SK-N-SH (cell line): ENCODE measurements at regions not wholly inside any gene's neighbourhood (a gene's known extent, or its start where the extent isn't known, plus 50 kb on each side); places are given as distances from the start of the nearest gene placed in this dataset.

Experiments
- CTCF ChIA-PET: fragments of 300-600, 350-600 bp; formaldehyde crosslinking; extraction: SDS; loops from one replicate; lab custom pipeline; 2021; lab: Yijun Ruan, JAX
- POLR2A ChIA-PET: fragments of 350-600 bp; sonication (Branson Sonifier 250); formaldehyde crosslinking; extraction: SDS; loops from one replicate; lab custom pipeline; 2020; ENCODE audit warnings: antibody characterized with exemption, inconsistent platforms; lab: Yijun Ruan, JAX
- DNase-seq: peaks from one replicate; pipeline ENCODE4 v3.0.0; 2012
- H2AFZ ChIP-seq: fragments of 200-600 bp; sonication (generic); 2 replicates; pipeline ENCODE4 v1.8.1; 2016; ENCODE audit warnings: antibody characterized with exemption, mild to moderate bottlenecking, low read depth
- H3F3A ChIP-seq: fragments of 200-600 bp; sonication (generic); replicated peaks from 2 replicates; pipeline ENCODE3; 2016; ENCODE audit warnings: antibody characterized with exemption, mild to moderate bottlenecking; ENCODE audit not compliant: insufficient read depth
- H3K27ac ChIP-seq, 2 experiments: fragments of 200-500 bp in 1 of 2; fragments of 200-600 bp in 1 of 2; sonication (Bioruptor generic) in 1 of 2; sonication (generic), shearing (Covaris generic) in 1 of 2; 2 replicates each; pipeline versions ENCODE4 v1.5.1 to v1.6.1; 2014 to 2016; ENCODE audit warnings: low read depth in 2 of 2, inconsistent platforms in 1 of 2, low read length in 1 of 2, mild to moderate bottlenecking in 1 of 2, mixed read lengths in 1 of 2
- H3K27me3 ChIP-seq: fragments of 200-600 bp; sonication (generic), shearing (Covaris generic); 2 replicates; pipeline ENCODE4 v1.6.1; 2016; ENCODE audit warnings: mixed run types; ENCODE audit not compliant: insufficient read depth
- H3K36me3 ChIP-seq, 2 experiments: fragments of 200-500 bp in 1 of 2; fragments of 200-600 bp in 1 of 2; sonication (Bioruptor generic) in 1 of 2; sonication (generic) in 1 of 2; replicated peaks in 1 of 2; 2 replicates each; pipeline versions ENCODE3 to v1.5.1; 2014 to 2016; ENCODE audit warnings: low read length in 1 of 2, mild to moderate bottlenecking in 1 of 2; ENCODE audit not compliant: insufficient read depth in 2 of 2, control insufficient read depth in 1 of 2
- H3K4me1 ChIP-seq, 2 experiments: fragments of 200-500 bp in 1 of 2; fragments of 200-600 bp in 1 of 2; sonication (Bioruptor generic) in 1 of 2; sonication (generic), shearing (Covaris generic) in 1 of 2; 2 replicates each; pipeline versions ENCODE4 v1.5.1 to v1.6.1; 2014 to 2016; ENCODE audit warnings: low read depth in 1 of 2, low read length in 1 of 2, mixed run types in 1 of 2; ENCODE audit not compliant: insufficient read depth in 2 of 2, control insufficient read depth in 1 of 2
- H3K4me2 ChIP-seq: fragments of 200-600 bp; sonication (generic), shearing (Covaris generic); 2 replicates; pipeline ENCODE4 v1.6.1; 2017; ENCODE audit warnings: mixed run types
- H3K4me3 ChIP-seq, 2 experiments: fragments of 200-500 bp in 1 of 2; fragments of 200-600 bp in 1 of 2; sonication (Bioruptor generic) in 1 of 2; sonication (generic), shearing (Covaris generic) in 1 of 2; 2 replicates each; pipeline versions ENCODE4 v1.5.1 to v1.8.1; 2014 to 2016; ENCODE audit warnings: low read depth in 2 of 2, inconsistent platforms in 1 of 2, low read length in 1 of 2, mild to moderate bottlenecking in 1 of 2, mixed read lengths in 1 of 2, moderate library complexity in 1 of 2
- H3K79me2 ChIP-seq: fragments of 200-600 bp; sonication (generic); 2 replicates; pipeline ENCODE4 v1.8.1; 2017; ENCODE audit warnings: mild to moderate bottlenecking; ENCODE audit not compliant: insufficient read depth
- H3K9ac ChIP-seq: fragments of 200-600 bp; sonication (generic); 2 replicates; pipeline ENCODE4 v1.6.1; 2017; ENCODE audit warnings: mixed run types
- H3K9me2 ChIP-seq: fragments of 200-600 bp; sonication (generic); 2 replicates; pipeline ENCODE4 v1.6.1; 2017; ENCODE audit warnings: mixed run types
- H3K9me3 ChIP-seq: fragments of 200-600 bp; sonication (generic); 2 replicates; pipeline ENCODE4 v1.6.1; 2017; ENCODE audit warnings: mixed run types, mild to moderate bottlenecking, moderate library complexity
- H4K20me1 ChIP-seq: fragments of 200-600 bp; sonication (generic); 2 replicates; pipeline ENCODE4 v1.6.1; 2017; ENCODE audit warnings: mild to moderate bottlenecking, mixed run types; ENCODE audit not compliant: insufficient read depth
- EP300 ChIP-seq, 2 experiments: IDR thresholded peaks; 2 replicates each; pipeline versions ENCODE4 v1.4.0 to v1.6.1; 2012; ENCODE audit warnings: borderline replicate concordance in 1 of 2, low read depth in 1 of 2, low read length in 1 of 2
- GABPA ChIP-seq: IDR thresholded peaks from 2 replicates; pipeline ENCODE4 v1.4.0; 2012; ENCODE audit warnings: low read depth, mild to moderate bottlenecking
- GATA2 ChIP-seq: sonication (generic); formaldehyde crosslinking; IDR thresholded peaks from 2 replicates; pipeline ENCODE4 v1.5.0; 2020; ENCODE audit warnings: mild to moderate bottlenecking, missing genetic modification reagents
- MXI1 ChIP-seq: IDR thresholded peaks from 2 replicates; pipeline ENCODE4 v1.6.1; 2012; ENCODE audit warnings: mild to moderate bottlenecking, low read depth, low read length, improper control_type of control experiment
- NFIC ChIP-seq: IDR thresholded peaks from 2 replicates; pipeline ENCODE4 v1.4.0; 2012; ENCODE audit warnings: borderline replicate concordance
- NRF1 ChIP-seq: IDR thresholded peaks from 2 replicates; pipeline ENCODE4 v1.6.1; 2012; ENCODE audit warnings: low read depth, mild to moderate bottlenecking, low read length
- RAD21 ChIP-seq: IDR thresholded peaks from 2 replicates; pipeline ENCODE4 v1.6.1; 2012; ENCODE audit warnings: mild to moderate bottlenecking, low read length
- REST ChIP-seq: IDR thresholded peaks from 2 replicates; pipeline ENCODE4 v1.6.1; 2012; ENCODE audit warnings: mild to moderate bottlenecking, low read depth, low read length, moderate library complexity
- SIN3A ChIP-seq: IDR thresholded peaks from 2 replicates; pipeline ENCODE4 v1.6.1; 2012; ENCODE audit warnings: low read depth, mild to moderate bottlenecking, low read length, moderate library complexity, borderline replicate concordance
- YY1 ChIP-seq: IDR thresholded peaks from 2 replicates; pipeline ENCODE4 v1.4.0; 2012; ENCODE audit warnings: low read depth, mild to moderate bottlenecking
- WGBS: methylation state at CpG from one replicate; pipeline ENCODE4 v1.1.6; 2017; ENCODE audit warnings: low lambda C conversion rate; 5-methylcytosine and 5-hydroxymethylcytosine counted together
- TF ChIP-seq, protein P1 (sequence below): fragments of 150-350 bp; IDR thresholded peaks from 2 replicates; pipeline ENCODE4 v1.6.1; 2016; ENCODE audit warnings: mild to moderate bottlenecking, low read depth, low read length

DNA sequence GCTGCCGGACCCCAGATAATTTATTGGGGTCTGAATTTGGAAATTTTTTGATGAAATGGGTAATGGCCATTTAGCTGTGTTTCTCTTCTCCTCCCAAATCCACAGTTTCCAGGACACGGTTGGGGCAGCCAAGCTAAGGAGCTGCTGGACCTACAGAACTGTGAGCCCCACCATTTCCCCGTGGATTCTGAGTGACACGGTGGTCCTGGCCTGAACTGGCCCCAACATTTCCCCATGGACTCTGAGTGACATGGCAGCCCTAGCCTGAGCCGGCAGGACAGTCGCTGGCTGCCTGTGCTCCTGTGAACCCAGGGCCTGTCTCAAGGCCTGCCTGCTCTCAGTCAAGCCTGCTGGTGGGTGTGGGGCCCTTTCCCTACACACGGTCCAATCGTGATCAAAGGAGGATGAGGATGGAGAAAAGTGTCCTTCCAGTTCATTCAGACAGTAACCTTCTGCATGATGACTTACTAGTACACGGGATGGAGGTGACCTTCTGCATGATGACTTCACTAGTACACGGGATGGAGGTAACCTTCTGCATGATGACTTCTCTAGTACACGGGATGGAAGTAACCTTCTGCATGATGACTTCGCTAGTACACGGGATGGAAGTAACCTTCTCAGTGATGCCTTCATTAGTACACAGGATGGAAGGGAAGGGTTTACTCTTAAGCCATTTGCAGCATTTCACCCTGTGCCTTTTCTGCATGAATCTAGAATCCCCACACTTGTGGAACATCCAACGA, 359.9 kb downstream of the GLRX3 start:
- no peak overlapping the region for H3K4me3 ChIP-seq
- H3K9me3 ChIP-seq: no peaks in the 10 kb centered on the region
- WGBS: 42% methylated on average over 14 of the region's 14 CpGs
- no peak overlapping the region for H3K27ac ChIP-seq
- H3F3A ChIP-seq: no peaks in the 10 kb centered on the region
- H3K4me2 ChIP-seq: no peak overlapping the region
- no peaks in the 10 kb centered on the region for H3K9me2 ChIP-seq
- H3K36me3 ChIP-seq: no peaks in the 10 kb centered on the region
- ChIA-PET POLR2A (no interaction called here), CTCF (no interaction called here)
- H4K20me1 ChIP-seq: no peaks in the 10 kb centered on the region
- H3K9ac ChIP-seq: no peak overlapping the region
- no peak for DNase-seq
- H3K4me1 ChIP-seq: no peaks in the 10 kb centered on the region; a peak in 1 of 4 replicates
- no peaks in the 10 kb centered on the region for H3K79me2 ChIP-seq
- no peaks in the 10 kb centered on the region for H3K27me3 ChIP-seq
- no peak overlapping the region for H2AFZ ChIP-seq
- TF ChIP-seq GATA2 (CRISPR knock-in tag) (no peak), GABPA (no peak), EP300 (IDR thresholded peaks at IDR 0.05; ENCODE audit: borderline replicate concordance in 1 of 2, low read depth in 1 of 2, low read length in 1 of 2) (no peak), REST (no peak), RAD21 (no peak), SIN3A (no peak), MXI1 (no peak), NRF1 (no peak), YY1 (no peak), NFIC (no peak)
- TF ChIP-seq, protein P1, sequence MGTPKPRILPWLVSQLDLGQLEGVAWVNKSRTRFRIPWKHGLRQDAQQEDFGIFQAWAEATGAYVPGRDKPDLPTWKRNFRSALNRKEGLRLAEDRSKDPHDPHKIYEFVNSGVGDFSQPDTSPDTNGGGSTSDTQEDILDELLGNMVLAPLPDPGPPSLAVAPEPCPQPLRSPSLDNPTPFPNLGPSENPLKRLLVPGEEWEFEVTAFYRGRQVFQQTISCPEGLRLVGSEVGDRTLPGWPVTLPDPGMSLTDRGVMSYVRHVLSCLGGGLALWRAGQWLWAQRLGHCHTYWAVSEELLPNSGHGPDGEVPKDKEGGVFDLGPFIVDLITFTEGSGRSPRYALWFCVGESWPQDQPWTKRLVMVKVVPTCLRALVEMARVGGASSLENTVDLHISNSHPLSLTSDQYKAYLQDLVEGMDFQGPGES: no peak
